T47D (cell line): ENCODE measurements at regions not wholly inside any gene's neighbourhood (a gene's known extent, or its start where the extent isn't known, plus 50 kb on each side); places are given as distances from the start of the nearest gene placed in this dataset.
A peak's percentile ranks its signal among the peaks of the same experiment; 100 is the strongest.
"Not testable (repeated sequence)": the region's sequence is repeated elsewhere in the genome, so short reads cannot be mapped to it uniquely, and the experiment has no call there.

Experiments used
- DNase-seq, 2 experiments: peaks; one replicate each; pipeline versions ENCODE4 v3.0.0 to v3.0.0-alpha.2; 2011 to 2012; ENCODE audit warnings: low read depth in 1 of 2, low spot score in 1 of 2
- JUND ChIP-seq: IDR thresholded peaks from 2 replicates; pipeline ENCODE4 v1.6.1; 2012; ENCODE audit warnings: low read depth
- in situ Hi-C: cut with HindIII; loops from 2 replicates; pipeline ENCODE4 v1.10.0; 2016; ENCODE audit warnings: low sequenced_read_pairs, low pct_unique_long_range_greater_than_20kb

GRCh38 chr3:160047876-160048275 lies 59.2 kb downstream of the IL12A start:
- in situ Hi-C loops, result no loop called here
- no peak for TF ChIP-seq JUND
- DNase-seq, result no peak

GRCh38 chr3:160049038-160049437 lies 60.4 kb downstream of the IL12A start:
- TF ChIP-seq JUND, result no peak
- in situ Hi-C loops, result no loop called here
- no peak for DNase-seq

GRCh38 chr3:160049565-160049964 lies 60.9 kb downstream of the IL12A start:
- in situ Hi-C loops, result no loop called here
- TF ChIP-seq JUND, result no peak
- no peak for DNase-seq

GRCh38 chr3:160049988-160050387 lies 61.4 kb downstream of the IL12A start:
- TF ChIP-seq JUND, result no peak
- in situ Hi-C loops, result no loop called here
- DNase-seq, result no peak

GRCh38 chr3:160052385-160053047 lies 63.9 kb downstream of the IL12A start:
- DNase-seq, result peak; percentile 29 to 34
- TF ChIP-seq JUND, result no peak
- in situ Hi-C loops, result no loop called here

GRCh38 chr3:160053048-160053391 lies 64.4 kb downstream of the IL12A start:
- no peak for DNase-seq
- in situ Hi-C loops, result no loop called here
- TF ChIP-seq JUND, result no peak

- in situ Hi-C loops, DNase-seq: not testable (repeated sequence)
Observed at GRCh38 chr3:160054862-160055261, 66.2 kb downstream of the IL12A start.

GRCh38 chr3:160055659-160056058 lies 67.0 kb downstream of the IL12A start:
- in situ Hi-C loops, result no loop called here
- no peak for TF ChIP-seq JUND
- no peak for DNase-seq

- no peak for TF ChIP-seq JUND
- in situ Hi-C loops, result no loop called here
- DNase-seq, result no peak
Observed at GRCh38 chr3:160057331-160057730, 68.7 kb downstream of the IL12A start.

- TF ChIP-seq JUND, result no peak
- no peak for DNase-seq
- in situ Hi-C loops, result no loop called here
Observed at GRCh38 chr3:160060409-160061027, 71.9 kb downstream of the IL12A start.

GRCh38 chr3:160061525-160061924 lies 72.9 kb downstream of the IL12A start:
- DNase-seq, result no peak
- in situ Hi-C loops, result no loop called here
- no peak for TF ChIP-seq JUND

- no peak for DNase-seq
- in situ Hi-C loops, result no loop called here
- TF ChIP-seq JUND, result no peak
Observed at GRCh38 chr3:160065282-160065681, 76.6 kb downstream of the IL12A start.

- DNase-seq, result no peak
- no peak for TF ChIP-seq JUND
- in situ Hi-C loops, result no loop called here
Observed at GRCh38 chr3:160065786-160066185, 77.2 kb downstream of the IL12A start.

- DNase-seq, result no peak
- no peak for TF ChIP-seq JUND
- in situ Hi-C loops, result no loop called here
Observed at GRCh38 chr3:160069986-160070385, 81.4 kb downstream of the IL12A start.
